ACC112 (cell line): ENCODE measurements at regions not wholly inside any gene's neighbourhood (a gene's known extent, or its start where the extent isn't known, plus 50 kb on each side); places are given as distances from the start of the nearest gene placed in this dataset.

Experiments used
- H2AFZ ChIP-seq: fragments of 200-600 bp; sonication (generic); one replicate; pipeline ENCODE4 v1.6.0; 2017; ENCODE audit warnings: antibody characterized with exemption, low read length; ENCODE audit not compliant: unreplicated experiment
- H3K27ac ChIP-seq: fragments of 200-600 bp; sonication (generic); 2 replicates; pipeline ENCODE4 v1.5.1; 2014; ENCODE audit warnings: low read depth, mild to moderate bottlenecking, antibody characterized with exemption, low read length, moderate library complexity
- H3K27me3 ChIP-seq: fragments of 200-600 bp; sonication (generic); 2 replicates; pipeline ENCODE4 v1.6.1; 2014; ENCODE audit warnings: mild to moderate bottlenecking, antibody characterized with exemption, low read length, moderate library complexity, mixed read lengths; ENCODE audit not compliant: insufficient read depth
- H3K36me3 ChIP-seq: fragments of 200-600 bp; sonication (generic); 2 replicates; pipeline ENCODE4 v1.6.1; 2016; ENCODE audit warnings: mild to moderate bottlenecking, antibody characterized with exemption, low read length, moderate library complexity, mixed read lengths; ENCODE audit not compliant: insufficient read depth
- H3K4me1 ChIP-seq: fragments of 200-600 bp; sonication (generic); one replicate; pipeline ENCODE4 v1.6.1; 2016; ENCODE audit warnings: low read length, mixed read lengths; ENCODE audit not compliant: insufficient read depth, unreplicated experiment, control insufficient read depth
- H3K4me3 ChIP-seq: fragments of 200-600 bp; sonication (generic); 2 replicates; pipeline ENCODE4 v1.5.1; 2014; ENCODE audit warnings: mild to moderate bottlenecking, low read depth, low read length
- H3K79me2 ChIP-seq: fragments of 200-600 bp; sonication (generic); one replicate; pipeline ENCODE4 v1.6.0; 2016; ENCODE audit warnings: low read length; ENCODE audit not compliant: control insufficient read depth, unreplicated experiment, insufficient read depth

- H3K4me1 ChIP-seq, result no peaks in the 10 kb centered on the region
- H3K4me3 ChIP-seq, result no peak overlapping the region
- no peak overlapping the region for H2AFZ ChIP-seq
- H3K27me3 ChIP-seq, result no peaks in the 10 kb centered on the region
- no peaks in the 10 kb centered on the region for H3K36me3 ChIP-seq
- no peak overlapping the region for H3K27ac ChIP-seq
- no peaks in the 10 kb centered on the region for H3K79me2 ChIP-seq
These were observed 664.6 kb upstream of the CA10 start for GRCh38 chr17:52823155-52823554.

GRCh38 chr17:52790359-52790955 is 631.9 kb upstream of the CA10 start:
- no peaks in the 10 kb centered on the region for H3K36me3 ChIP-seq
- H3K27me3 ChIP-seq, result no peaks in the 10 kb centered on the region
- H2AFZ ChIP-seq, result no peak overlapping the region
- no peaks in the 10 kb centered on the region for H3K79me2 ChIP-seq
- H3K27ac ChIP-seq, result no peak overlapping the region
- H3K4me3 ChIP-seq, result no peak overlapping the region
- no peaks in the 10 kb centered on the region for H3K4me1 ChIP-seq

DNA sequence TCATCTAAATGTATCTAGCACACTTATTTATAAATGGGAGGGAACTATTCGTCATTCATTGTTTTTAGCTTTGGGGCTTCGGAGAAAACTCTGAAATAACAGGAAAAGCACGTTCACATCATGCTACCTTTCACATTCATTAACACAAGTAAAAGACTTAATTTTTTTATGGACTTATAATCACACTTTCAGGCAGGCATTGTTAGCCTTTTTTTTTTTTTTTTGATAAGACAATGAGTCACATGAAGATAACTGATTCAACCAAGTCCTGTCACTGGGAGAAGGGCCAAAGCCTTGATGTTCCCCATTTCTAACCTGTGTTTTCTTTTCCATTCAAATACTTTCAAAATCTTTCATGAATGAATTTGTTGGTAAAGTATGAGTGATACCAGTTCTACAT is 631.3 kb upstream of the CA10 start:
- H2AFZ ChIP-seq, result no peak overlapping the region
- H3K79me2 ChIP-seq, result no peaks in the 10 kb centered on the region
- no peaks in the 10 kb centered on the region for H3K36me3 ChIP-seq
- H3K4me3 ChIP-seq, result no peak overlapping the region
- no peaks in the 10 kb centered on the region for H3K27me3 ChIP-seq
- H3K27ac ChIP-seq, result no peak overlapping the region
- H3K4me1 ChIP-seq, result no peaks in the 10 kb centered on the region

DNA sequence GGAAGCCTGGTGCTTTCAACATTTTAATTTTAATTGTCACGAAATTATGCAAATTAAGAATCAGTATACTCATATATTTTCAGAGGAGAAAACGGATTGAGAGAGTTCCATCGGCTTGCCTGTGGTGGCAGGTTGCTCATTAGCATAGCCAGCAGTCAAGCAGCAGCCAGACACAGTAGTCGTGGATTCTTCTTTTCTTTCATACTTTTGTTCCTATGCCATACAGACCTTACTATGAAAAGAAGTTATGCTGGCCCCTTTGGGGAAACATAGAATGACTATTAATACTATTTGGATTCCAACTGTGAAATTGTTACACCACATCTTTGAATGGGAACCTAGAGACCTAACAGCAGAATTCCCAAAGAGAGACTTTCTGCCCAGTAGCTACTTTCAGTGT is 617.7 kb upstream of the CA10 start:
- Histone ChIP-seq H3K79me2 (no peaks in the 10 kb centered on the region), H3K4me1 (no peaks in the 10 kb centered on the region), H3K27ac (no peak overlapping the region), H2AFZ (no peak overlapping the region), H3K36me3 (no peaks in the 10 kb centered on the region), H3K4me3 (no peak overlapping the region), H3K27me3 (no peaks in the 10 kb centered on the region)

GRCh38 chr17:52762794-52763167 is 604.3 kb upstream of the CA10 start:
- H3K27me3 ChIP-seq, result no peaks in the 10 kb centered on the region
- H2AFZ ChIP-seq, result no peak overlapping the region
- no peaks in the 10 kb centered on the region for H3K4me1 ChIP-seq
- H3K79me2 ChIP-seq, result no peaks in the 10 kb centered on the region
- H3K36me3 ChIP-seq, result no peaks in the 10 kb centered on the region
- H3K4me3 ChIP-seq, result no peak overlapping the region
- H3K27ac ChIP-seq, result no peak overlapping the region

DNA sequence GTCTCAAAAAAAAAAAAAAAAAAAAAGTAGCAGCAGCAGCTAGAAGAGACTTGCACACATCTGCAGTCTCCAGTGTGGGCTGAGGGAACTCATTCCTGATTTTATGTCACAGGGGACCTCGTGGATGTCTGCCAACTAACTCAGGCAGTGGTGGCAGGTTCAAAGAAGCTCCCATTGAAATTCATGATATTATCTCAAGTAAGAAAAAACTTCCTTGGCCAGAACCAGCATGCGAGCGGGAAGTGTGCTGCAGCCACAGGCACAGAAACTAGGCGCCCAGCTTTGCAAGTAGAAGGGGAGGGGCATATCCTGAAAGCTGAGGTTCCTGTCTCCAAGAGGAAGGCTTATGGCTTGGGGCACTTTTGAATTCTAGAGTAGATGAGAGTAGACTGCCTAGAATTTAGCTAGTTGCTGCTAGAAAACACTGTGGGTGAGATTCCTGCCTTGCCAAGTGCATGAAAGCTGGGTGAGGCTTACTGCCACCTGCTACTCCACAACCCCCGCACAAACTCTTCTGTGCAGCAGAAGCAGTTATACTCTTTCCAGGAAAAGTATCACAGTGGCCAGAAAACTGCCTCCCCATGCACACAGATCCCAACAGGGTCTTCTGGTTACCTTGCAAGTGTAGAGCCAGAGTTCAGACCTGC is 603.8 kb upstream of the CA10 start:
- Histone ChIP-seq H3K27me3 (no peaks in the 10 kb centered on the region), H3K36me3 (no peaks in the 10 kb centered on the region), H3K4me3 (no peak overlapping the region), H3K27ac (no peak overlapping the region), H3K79me2 (no peaks in the 10 kb centered on the region), H2AFZ (no peak overlapping the region), H3K4me1 (no peaks in the 10 kb centered on the region)

DNA sequence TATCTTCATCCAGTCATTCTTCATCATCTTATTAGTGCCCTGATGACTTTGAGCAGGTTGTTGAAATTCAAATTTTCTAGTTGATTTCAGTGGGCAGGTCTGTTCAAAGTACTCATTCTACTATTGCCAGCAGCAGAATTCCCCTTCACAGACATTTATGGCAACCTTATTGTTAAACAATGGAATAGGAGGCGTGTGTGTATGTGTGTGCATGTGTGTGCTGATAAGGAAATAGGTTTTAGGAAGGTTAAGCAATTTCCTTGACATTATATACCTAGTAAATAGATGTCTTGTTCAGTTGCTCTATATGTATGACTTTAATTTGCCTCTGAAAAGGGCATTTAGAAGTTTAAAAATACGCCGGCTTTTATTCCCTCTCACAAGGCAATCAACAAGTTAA is 601.4 kb upstream of the CA10 start:
- Histone ChIP-seq H3K36me3 (no peaks in the 10 kb centered on the region), H2AFZ (no peak overlapping the region), H3K79me2 (no peaks in the 10 kb centered on the region), H3K4me1 (no peaks in the 10 kb centered on the region), H3K27me3 (no peaks in the 10 kb centered on the region), H3K4me3 (no peak overlapping the region), H3K27ac (no peak overlapping the region)

- Histone ChIP-seq H3K27me3 (no peaks in the 10 kb centered on the region), H3K36me3 (no peaks in the 10 kb centered on the region), H3K79me2 (no peaks in the 10 kb centered on the region), H3K4me3 (no peak overlapping the region), H3K27ac (no peak overlapping the region), H3K4me1 (no peaks in the 10 kb centered on the region), H2AFZ (no peak overlapping the region)
These were observed 600.0 kb upstream of the CA10 start for GRCh38 chr17:52758481-52758880.

DNA sequence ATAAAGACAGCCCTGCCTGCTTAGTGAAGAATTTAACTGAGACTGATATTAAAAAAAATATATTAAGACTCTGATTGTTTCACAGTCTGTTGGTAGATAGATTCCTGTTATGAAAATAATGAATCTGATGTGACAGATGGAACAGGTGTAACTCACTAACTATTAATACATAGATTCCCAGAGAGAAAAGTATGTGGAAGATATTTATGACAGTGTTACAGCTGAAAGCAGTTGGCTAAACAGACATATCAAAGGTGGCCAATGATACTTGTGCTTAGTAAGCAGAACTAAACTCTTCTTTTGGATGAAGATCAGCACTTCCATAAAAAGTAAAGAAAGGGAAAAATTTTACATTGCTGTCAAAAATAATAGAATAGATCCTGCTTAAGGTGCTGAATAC is 598.2 kb upstream of the CA10 start:
- no peaks in the 10 kb centered on the region for H3K4me1 ChIP-seq
- no peaks in the 10 kb centered on the region for H3K27me3 ChIP-seq
- no peak overlapping the region for H3K4me3 ChIP-seq
- no peaks in the 10 kb centered on the region for H3K36me3 ChIP-seq
- no peak overlapping the region for H2AFZ ChIP-seq
- no peak overlapping the region for H3K27ac ChIP-seq
- no peaks in the 10 kb centered on the region for H3K79me2 ChIP-seq

GRCh38 chr17:52754838-52755237 is 596.3 kb upstream of the CA10 start:
- Histone ChIP-seq H2AFZ (no peak overlapping the region), H3K36me3 (no peaks in the 10 kb centered on the region), H3K4me1 (no peaks in the 10 kb centered on the region), H3K27me3 (no peaks in the 10 kb centered on the region), H3K4me3 (no peak overlapping the region), H3K27ac (no peak overlapping the region), H3K79me2 (no peaks in the 10 kb centered on the region)

DNA sequence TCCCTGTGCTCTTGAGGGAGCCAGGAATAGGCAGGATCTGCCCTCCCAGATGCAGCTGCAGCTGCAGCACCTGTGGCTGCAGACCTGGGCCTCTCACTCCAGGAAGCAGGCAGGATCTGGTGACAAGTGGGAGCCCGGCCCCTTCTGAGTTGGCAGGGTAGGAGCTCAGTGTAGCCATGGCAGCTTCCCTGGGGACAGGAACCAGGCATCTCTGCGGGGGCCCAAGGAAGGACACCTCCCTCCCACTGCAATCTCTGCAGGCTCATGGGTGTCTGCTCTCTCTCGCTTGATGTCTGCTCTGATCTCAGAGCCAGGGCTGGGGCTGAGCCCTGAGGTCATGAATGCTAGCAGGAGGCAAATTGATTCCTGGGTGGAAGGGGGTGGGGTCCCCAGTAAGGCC is 592.5 kb upstream of the CA10 start:
- no peaks in the 10 kb centered on the region for H3K79me2 ChIP-seq
- no peak overlapping the region for H2AFZ ChIP-seq
- H3K27ac ChIP-seq, result no peak overlapping the region
- H3K4me3 ChIP-seq, result no peak overlapping the region
- H3K4me1 ChIP-seq, result no peaks in the 10 kb centered on the region
- no peaks in the 10 kb centered on the region for H3K27me3 ChIP-seq
- no peaks in the 10 kb centered on the region for H3K36me3 ChIP-seq
